ENCODE measurements at regions not wholly inside any gene's neighbourhood (a gene's known extent, or its start where the extent isn't known, plus 50 kb on each side); places are given as distances from the start of the nearest gene placed in this dataset.

DNA sequence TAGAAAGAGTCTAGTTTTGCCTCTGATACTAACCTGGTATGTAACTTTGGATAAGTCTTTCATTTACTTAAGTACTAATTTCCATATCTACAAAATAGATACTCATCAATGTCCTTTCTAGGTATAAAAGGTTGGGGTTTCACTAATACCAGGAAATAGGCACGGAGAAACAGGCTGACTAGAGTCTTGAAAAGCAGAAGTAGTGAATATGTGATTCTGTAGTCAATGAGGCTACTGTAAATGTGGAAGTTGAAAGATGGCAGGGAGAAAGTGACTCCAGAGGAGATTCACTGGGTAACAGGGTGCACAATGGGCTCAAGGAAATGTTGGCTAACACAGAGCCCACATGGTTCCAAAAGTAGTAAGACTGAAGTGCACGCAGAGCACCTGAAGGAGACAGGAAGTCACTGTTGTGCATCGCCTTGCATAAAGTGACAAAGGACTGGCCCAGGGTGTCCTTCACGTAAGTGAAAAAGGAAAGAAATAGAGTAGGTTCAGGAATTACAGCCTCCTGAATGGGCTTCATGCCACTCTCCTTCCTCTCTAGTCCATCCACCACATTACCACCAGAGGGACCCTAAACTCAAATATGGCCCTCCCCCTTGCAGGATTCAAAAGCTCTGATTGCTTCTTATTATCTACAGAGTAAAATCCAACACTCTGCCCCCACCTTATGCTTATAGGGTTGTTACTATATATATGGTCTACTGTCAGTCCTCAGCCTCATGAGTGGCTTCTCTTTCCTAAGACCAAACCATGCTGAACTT is 288.0 kb upstream of the SMARCA2 start:
- no peak overlapping the region for H3K4me2 ChIP-seq (replicated peaks; ENCODE audit: extremely low read depth, low read length, poor library complexity, severe bottlenecking)
- no peak overlapping the region for H3K9ac ChIP-seq (ENCODE audit: insufficient read depth, low read length, poor library complexity, severe bottlenecking)
- Mint-ChIP-seq H3K27ac (no peak overlapping the region), H3K9me3 (peaks cover 0 to 3% (median 0%) of the 10 kb centered on the region in 7 donors), H3K27me3 (ENCODE audit: low read depth in 3 of 3) (peaks cover 0 to 2% (median 2%) of the 10 kb centered on the region in 3 donors), H3K4me3 (no peak overlapping the region), H3K36me3 (no peaks in the 10 kb centered on the region), H3K4me1 (no peaks in the 10 kb centered on the region)
- H4K20me1 ChIP-seq (ENCODE audit: insufficient read depth, low read length) = no peaks in the 10 kb centered on the region
- DNase-seq = no peak
- WGBS (ENCODE audit: insufficient coverage) = 52% methylated on average over 3 of the region's 4 CpGs
- no peak overlapping the region for H2AFZ ChIP-seq (ENCODE audit: insufficient read depth, low read depth, low read length, poor library complexity, severe bottlenecking)
- TF ChIP-seq CTCF (IDR thresholded peaks at IDR 0.05) = no peak
- H3K27me3 ChIP-seq (ENCODE audit: control insufficient read depth in 2 of 2, insufficient read depth in 2 of 2, low read length in 2 of 2) = no peaks in the 10 kb centered on the region
- intact Hi-C loops (cut with micrococcal nuclease) = no loop called here
- H3K79me2 ChIP-seq (ENCODE audit: insufficient read depth, low read length) = no peaks in the 10 kb centered on the region
- no peaks in the 10 kb centered on the region for H3K9me3 ChIP-seq (replicated peaks in 1 of 2; ENCODE audit: control insufficient read depth in 1 of 2, insufficient read depth in 1 of 2, low read length in 2 of 2)
- H3K36me3 ChIP-seq (replicated peaks in 1 of 2; ENCODE audit: control insufficient read depth in 1 of 2, insufficient read depth in 2 of 2, low read length in 2 of 2) = no peaks in the 10 kb centered on the region
- no peak overlapping the region for H3K4me3 ChIP-seq (replicated peaks in 1 of 3; ENCODE audit: low read depth in 2 of 3, low read length in 3 of 3)
- H3K4me1 ChIP-seq (ENCODE audit: control insufficient read depth in 1 of 2, insufficient read depth in 2 of 2, low read length in 2 of 2) = no peaks in the 10 kb centered on the region
- no peak overlapping the region for H3K27ac ChIP-seq (ENCODE audit: low read depth in 1 of 2, low read length in 2 of 2)

DNA sequence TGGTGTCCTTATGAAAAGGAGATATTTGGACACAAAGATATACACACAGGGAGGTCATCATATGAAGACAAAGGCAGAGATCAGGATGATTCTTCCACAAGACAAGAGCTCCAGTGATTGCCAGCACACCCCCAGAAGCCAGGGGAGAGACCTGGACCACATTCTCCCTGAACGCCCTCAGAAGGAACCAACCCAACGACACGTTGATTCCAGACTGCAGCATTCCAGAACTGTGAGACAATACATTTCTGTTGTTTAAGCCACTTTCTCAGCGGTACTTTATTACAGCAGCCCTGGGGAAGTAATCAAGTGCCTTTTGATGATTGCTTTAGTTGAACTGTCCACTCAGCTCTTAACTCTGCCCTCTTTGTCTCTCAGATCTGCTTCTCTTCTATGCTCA is 285.5 kb upstream of the SMARCA2 start:
- Mint-ChIP-seq H3K4me1 (no peaks in the 10 kb centered on the region), H3K27me3 (ENCODE audit: low read depth in 3 of 3) (peaks cover 2 to 3% (median 2%) of the 10 kb centered on the region in 3 donors), H3K27ac (no peak overlapping the region), H3K36me3 (no peaks in the 10 kb centered on the region), H3K9me3 (peaks cover 0 to 3% (median 0%) of the 10 kb centered on the region in 7 donors), H3K4me3 (no peak overlapping the region)
- Histone ChIP-seq H3K9ac (ENCODE audit: insufficient read depth, low read length, poor library complexity, severe bottlenecking) (no peak overlapping the region), H3K79me2 (ENCODE audit: insufficient read depth, low read length) (no peaks in the 10 kb centered on the region), H3K27me3 (ENCODE audit: control insufficient read depth in 2 of 2, insufficient read depth in 2 of 2, low read length in 2 of 2) (no peaks in the 10 kb centered on the region), H3K27ac (ENCODE audit: low read depth in 1 of 2, low read length in 2 of 2) (no peak overlapping the region), H3K4me1 (ENCODE audit: control insufficient read depth in 1 of 2, insufficient read depth in 2 of 2, low read length in 2 of 2) (no peaks in the 10 kb centered on the region), H3K4me3 (replicated peaks in 1 of 3; ENCODE audit: low read depth in 2 of 3, low read length in 3 of 3) (no peak overlapping the region), H4K20me1 (ENCODE audit: insufficient read depth, low read length) (no peaks in the 10 kb centered on the region), H3K9me3 (replicated peaks in 1 of 2; ENCODE audit: control insufficient read depth in 1 of 2, insufficient read depth in 1 of 2, low read length in 2 of 2) (no peaks in the 10 kb centered on the region), H3K36me3 (replicated peaks in 1 of 2; ENCODE audit: control insufficient read depth in 1 of 2, insufficient read depth in 2 of 2, low read length in 2 of 2) (no peaks in the 10 kb centered on the region), H3K4me2 (replicated peaks; ENCODE audit: extremely low read depth, low read length, poor library complexity, severe bottlenecking) (no peak overlapping the region), H2AFZ (ENCODE audit: insufficient read depth, low read depth, low read length, poor library complexity, severe bottlenecking) (no peak overlapping the region)
- WGBS (ENCODE audit: insufficient coverage) = 100% methylated on average over 1 of the region's 4 CpGs
- no peak for TF ChIP-seq CTCF (IDR thresholded peaks at IDR 0.05)
- intact Hi-C loops (cut with micrococcal nuclease) = no loop called here
- no peak for DNase-seq

Data from CD14-positive monocyte (primary cell).